Peyer's patch (tissue), 4 donors: ENCODE measurements at regions not wholly inside any gene's neighbourhood (a gene's known extent, or its start where the extent isn't known, plus 50 kb on each side); places are given as distances from the start of the nearest gene placed in this dataset.

ENCODE experiments used
- DNase-seq, 3 donors: peaks; one replicate each; pipeline ENCODE4 v3.0.0-alpha.2; 2017 to 2019
- H3K27ac ChIP-seq, 4 donors: fragments of 200-600 bp; sonication (generic); one replicate each; pipeline ENCODE4 v1.5.1; 2016 to 2019
- H3K27me3 ChIP-seq, 2 donors: fragments of 200-600 bp; sonication (generic); one replicate each; pipeline ENCODE4 v1.5.1; 2019
- H3K36me3 ChIP-seq, 3 donors: fragments of 200-600 bp; sonication (generic); one replicate each; pipeline ENCODE4 v1.5.1; 2016 to 2019
- H3K4me1 ChIP-seq, 4 donors: fragments of 200-600 bp; sonication (generic); one replicate each; pipeline ENCODE4 v1.5.1; 2016 to 2019
- H3K4me3 ChIP-seq, 4 donors: fragments of 200-600 bp; sonication (generic); 1 replicate in 3 of 4; 2 replicates in 1 of 4; pipeline ENCODE4 v1.5.1; 2016 to 2019; ENCODE audit warnings: mild to moderate bottlenecking in 1 of 4
- H3K9me3 ChIP-seq, 4 donors: fragments of 200-600 bp; sonication (generic); one replicate each; pipeline ENCODE4 v1.5.1; 2016 to 2019; ENCODE audit warnings: mild to moderate bottlenecking in 1 of 4
- CTCF ChIP-seq, 6 experiments: fragments of 450-650 bp in 4 of 6; fragments of 200-600 bp in 2 of 6; sonication (generic) in 1 of 6; IDR thresholded peaks; one replicate each; pipeline ENCODE4 v1.5.1; 2017 to 2019; ENCODE audit warnings: antibody characterized with exemption in 6 of 6, mild to moderate bottlenecking in 3 of 6, moderate library complexity in 1 of 6
- POLR2A ChIP-seq, 2 donors: fragments of 450-650 bp; IDR thresholded peaks; one replicate each; pipeline ENCODE4 v1.5.1; 2017; ENCODE audit warnings: antibody characterized with exemption in 2 of 2, mild to moderate bottlenecking in 2 of 2, moderate library complexity in 2 of 2

GRCh38 chr13:79660361-79660760 is 179.4 kb downstream of the NDFIP2 start:
- no peak overlapping the region for H3K4me3 ChIP-seq
- peaks cover 0 to 8% (median 0%) of the 10 kb centered on the region in 4 donors for H3K4me1 ChIP-seq
- no peaks in the 10 kb centered on the region for H3K36me3 ChIP-seq
- no peak overlapping the region for H3K27ac ChIP-seq
- H3K27me3 ChIP-seq: no peaks in the 10 kb centered on the region
- no peaks in the 10 kb centered on the region for H3K9me3 ChIP-seq
- no peak for DNase-seq
- TF ChIP-seq CTCF (IDR thresholded peaks at IDR 0.05) (no peak), POLR2A (IDR thresholded peaks at IDR 0.05) (no peak)

GRCh38 chr13:79659121-79659521 is 178.2 kb downstream of the NDFIP2 start:
- H3K4me3 ChIP-seq: no peak overlapping the region
- no peaks in the 10 kb centered on the region for H3K27me3 ChIP-seq
- H3K27ac ChIP-seq: no peak overlapping the region
- H3K4me1 ChIP-seq: peaks cover 0 to 8% (median 0%) of the 10 kb centered on the region in 4 donors
- TF ChIP-seq POLR2A (IDR thresholded peaks at IDR 0.05) (no peak), CTCF (IDR thresholded peaks at IDR 0.05) (no peak)
- H3K9me3 ChIP-seq: no peaks in the 10 kb centered on the region
- H3K36me3 ChIP-seq: no peaks in the 10 kb centered on the region
- DNase-seq: no peak

- H3K36me3 ChIP-seq: no peaks in the 10 kb centered on the region
- H3K27me3 ChIP-seq: no peaks in the 10 kb centered on the region
- DNase-seq: no peak
- H3K4me1 ChIP-seq: peaks cover 0 to 8% (median 0%) of the 10 kb centered on the region in 4 donors
- peak overlapping the region in 1 of 4 donors; percentile 4 for H3K27ac ChIP-seq
- H3K4me3 ChIP-seq: no peak overlapping the region
- no peaks in the 10 kb centered on the region for H3K9me3 ChIP-seq
- TF ChIP-seq CTCF (IDR thresholded peaks at IDR 0.05): no peak
- no peak for TF ChIP-seq POLR2A (IDR thresholded peaks at IDR 0.05)
Measured at GRCh38 chr13:79658333-79658975, 177.5 kb downstream of the NDFIP2 start.

- Histone ChIP-seq H3K36me3 (no peaks in the 10 kb centered on the region), H3K27me3 (no peaks in the 10 kb centered on the region), H3K4me1 (peaks cover 0 to 8% (median 0%) of the 10 kb centered on the region in 4 donors), H3K27ac (no peak overlapping the region), H3K4me3 (no peak overlapping the region), H3K9me3 (no peaks in the 10 kb centered on the region)
- no peak for DNase-seq
- TF ChIP-seq POLR2A (IDR thresholded peaks at IDR 0.05): no peak
- TF ChIP-seq CTCF (IDR thresholded peaks at IDR 0.05): no peak
Measured at GRCh38 chr13:79655509-79655908, 174.6 kb downstream of the NDFIP2 start.

- H3K4me3 ChIP-seq: no peak overlapping the region
- DNase-seq: no peak
- TF ChIP-seq POLR2A (IDR thresholded peaks at IDR 0.05): no peak
- no peak for TF ChIP-seq CTCF (IDR thresholded peaks at IDR 0.05)
- no peaks in the 10 kb centered on the region for H3K27me3 ChIP-seq
- peaks cover 0 to 8% (median 0%) of the 10 kb centered on the region in 4 donors for H3K4me1 ChIP-seq
- H3K36me3 ChIP-seq: no peaks in the 10 kb centered on the region
- no peaks in the 10 kb centered on the region for H3K9me3 ChIP-seq
- no peak overlapping the region for H3K27ac ChIP-seq
Measured at GRCh38 chr13:79654520-79654919, 173.6 kb downstream of the NDFIP2 start.

GRCh38 chr13:79650688-79651087 is 169.7 kb downstream of the NDFIP2 start:
- TF ChIP-seq CTCF (IDR thresholded peaks at IDR 0.05) (no peak), POLR2A (IDR thresholded peaks at IDR 0.05) (no peak)
- no peaks in the 10 kb centered on the region for H3K4me1 ChIP-seq
- H3K9me3 ChIP-seq: no peaks in the 10 kb centered on the region
- no peak overlapping the region for H3K4me3 ChIP-seq
- H3K27me3 ChIP-seq: no peaks in the 10 kb centered on the region
- no peaks in the 10 kb centered on the region for H3K36me3 ChIP-seq
- no peak overlapping the region for H3K27ac ChIP-seq
- DNase-seq: no peak
